ENCODE measurements at regions not wholly inside any gene's neighbourhood (a gene's known extent, or its start where the extent isn't known, plus 50 kb on each side); places are given as distances from the start of the nearest gene placed in this dataset.

DNA sequence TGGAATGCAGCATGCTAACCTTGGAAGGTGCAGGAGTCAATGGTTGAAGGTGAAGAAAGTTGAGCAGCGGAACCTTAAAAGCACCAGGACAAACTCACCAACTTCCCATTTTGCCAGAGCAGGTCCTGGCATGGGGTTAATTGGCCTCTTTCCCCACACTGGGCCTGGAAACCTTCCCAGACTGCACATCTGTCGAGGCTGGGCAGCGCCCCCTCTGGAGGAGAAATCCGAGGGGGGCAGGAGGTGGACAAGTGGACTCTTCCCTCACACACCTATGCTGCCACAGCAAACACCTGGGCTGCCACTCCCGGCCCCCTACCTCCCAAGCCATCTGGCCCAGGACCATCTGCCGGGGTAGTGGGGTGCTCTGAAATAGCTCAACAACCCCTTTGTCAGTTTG, 232.4 kb downstream of the CBLN1 start:
- intact Hi-C loops (cut with DNase I): no loop called here
- Histone ChIP-seq H3K4me1 (replicated peaks in 1 of 2) (no peaks in the 10 kb centered on the region), H3K9me3 (replicated peaks in 1 of 3) (no peaks in the 10 kb centered on the region), H3K27me3 (no peaks in the 10 kb centered on the region), H3K27ac (no peak overlapping the region), H3K4me3 (no peak overlapping the region), H3K36me3 (replicated peaks in 1 of 2) (no peaks in the 10 kb centered on the region)
- whole genome bisulfite sequencing, 4 donors: 58 to 90% (median 67%) methylated on average over 2 to 6 of the region's 6 CpGs
- DNase-seq: no peak
- no peak for TF ChIP-seq POLR2A (IDR thresholded peaks at IDR 0.05)
- TF ChIP-seq, protein P1, sequence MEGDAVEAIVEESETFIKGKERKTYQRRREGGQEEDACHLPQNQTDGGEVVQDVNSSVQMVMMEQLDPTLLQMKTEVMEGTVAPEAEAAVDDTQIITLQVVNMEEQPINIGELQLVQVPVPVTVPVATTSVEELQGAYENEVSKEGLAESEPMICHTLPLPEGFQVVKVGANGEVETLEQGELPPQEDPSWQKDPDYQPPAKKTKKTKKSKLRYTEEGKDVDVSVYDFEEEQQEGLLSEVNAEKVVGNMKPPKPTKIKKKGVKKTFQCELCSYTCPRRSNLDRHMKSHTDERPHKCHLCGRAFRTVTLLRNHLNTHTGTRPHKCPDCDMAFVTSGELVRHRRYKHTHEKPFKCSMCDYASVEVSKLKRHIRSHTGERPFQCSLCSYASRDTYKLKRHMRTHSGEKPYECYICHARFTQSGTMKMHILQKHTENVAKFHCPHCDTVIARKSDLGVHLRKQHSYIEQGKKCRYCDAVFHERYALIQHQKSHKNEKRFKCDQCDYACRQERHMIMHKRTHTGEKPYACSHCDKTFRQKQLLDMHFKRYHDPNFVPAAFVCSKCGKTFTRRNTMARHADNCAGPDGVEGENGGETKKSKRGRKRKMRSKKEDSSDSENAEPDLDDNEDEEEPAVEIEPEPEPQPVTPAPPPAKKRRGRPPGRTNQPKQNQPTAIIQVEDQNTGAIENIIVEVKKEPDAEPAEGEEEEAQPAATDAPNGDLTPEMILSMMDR (IDR thresholded peaks at IDR 0.05): no peak

DNA sequence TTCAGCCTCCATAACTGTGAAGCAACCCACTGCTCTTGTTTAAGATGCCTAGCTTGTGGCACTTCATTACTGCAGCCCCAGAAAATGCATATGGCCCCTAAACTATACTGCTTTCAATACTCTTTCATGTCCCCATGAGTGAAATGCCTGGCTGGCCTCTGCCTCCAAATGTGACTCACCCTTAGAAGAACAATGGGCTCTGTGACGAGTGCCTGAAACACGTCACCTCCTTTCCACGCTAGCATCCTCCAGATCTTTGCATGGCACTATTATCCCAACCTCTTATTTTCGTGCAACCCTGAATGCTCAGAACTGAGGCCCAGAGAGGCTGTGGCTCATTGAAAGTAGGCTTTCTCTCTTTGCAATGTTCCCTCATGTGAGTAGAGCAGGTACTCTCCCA, 233.1 kb downstream of the CBLN1 start:
- Histone ChIP-seq H3K27ac (no peak overlapping the region), H3K36me3 (replicated peaks in 1 of 2) (no peaks in the 10 kb centered on the region), H3K4me3 (no peak overlapping the region), H3K27me3 (no peaks in the 10 kb centered on the region), H3K4me1 (replicated peaks in 1 of 2) (no peaks in the 10 kb centered on the region), H3K9me3 (replicated peaks in 1 of 3) (no peaks in the 10 kb centered on the region)
- 55 to 72% (median 68%) methylated on average over 4 of the region's 4 CpGs for WGBS, 4 donors
- TF ChIP-seq, protein P1 (IDR thresholded peaks at IDR 0.05): no peak
- no peak for TF ChIP-seq POLR2A (IDR thresholded peaks at IDR 0.05)
- intact Hi-C loops (cut with DNase I): no loop called here
- no peak for DNase-seq

DNA sequence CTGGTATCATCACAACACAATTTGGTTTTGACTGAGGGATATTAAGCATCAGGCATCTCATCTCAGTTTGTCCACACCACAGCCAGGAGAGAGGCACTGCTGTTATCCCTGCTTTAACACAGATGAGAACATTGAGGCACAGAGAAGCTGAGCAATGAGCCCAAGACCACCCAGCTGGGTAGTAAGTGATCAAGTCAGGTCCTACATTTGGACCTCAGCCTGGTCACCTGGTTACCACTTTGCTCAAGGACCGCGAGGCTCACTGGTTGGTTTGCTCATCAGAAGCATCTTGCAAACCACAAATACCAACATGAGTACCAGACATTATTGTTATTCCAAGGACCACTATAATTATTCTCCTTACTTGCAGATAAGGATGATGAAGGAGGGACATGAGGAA, 245.5 kb downstream of the CBLN1 start:
- Histone ChIP-seq H3K27ac (no peak overlapping the region), H3K4me3 (no peak overlapping the region), H3K27me3 (no peaks in the 10 kb centered on the region), H3K9me3 (replicated peaks in 1 of 3) (no peaks in the 10 kb centered on the region), H3K36me3 (replicated peaks in 1 of 2) (no peaks in the 10 kb centered on the region), H3K4me1 (replicated peaks in 1 of 2) (no peaks in the 10 kb centered on the region)
- no peak for TF ChIP-seq POLR2A (IDR thresholded peaks at IDR 0.05)
- TF ChIP-seq, protein P1 (IDR thresholded peaks at IDR 0.05): no peak
- no peak for DNase-seq
- intact Hi-C loops (cut with DNase I): no loop called here
- WGBS, 4 donors: 91 to 100% (median 93%) methylated on average over 2 of the region's 2 CpGs

DNA sequence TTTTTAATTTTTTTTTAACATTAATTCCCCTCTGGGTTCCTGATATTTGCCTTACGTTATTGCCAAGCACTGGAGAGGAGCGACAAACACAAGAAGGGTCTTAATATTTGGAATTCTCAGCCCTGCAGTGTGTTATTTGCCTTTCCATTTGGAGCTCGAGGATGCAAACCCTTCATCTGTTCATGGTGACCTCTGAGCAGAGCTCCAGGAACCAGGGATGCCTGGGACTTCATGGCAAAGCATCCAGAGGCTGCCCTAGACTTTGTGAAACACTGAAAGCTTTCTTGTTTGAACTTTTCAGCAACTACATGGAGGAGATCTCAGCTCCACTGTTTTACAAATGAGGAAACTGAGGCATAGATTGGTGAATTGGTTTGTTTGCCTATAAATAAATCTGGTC, 254.2 kb downstream of the CBLN1 start:
- intact Hi-C loops (cut with DNase I): no loop called here
- TF ChIP-seq, protein P1 (IDR thresholded peaks at IDR 0.05): no peak
- TF ChIP-seq POLR2A (IDR thresholded peaks at IDR 0.05): no peak
- WGBS, 4 donors: 63 to 70% (median 67%) methylated on average over 3 of the region's 3 CpGs
- Histone ChIP-seq H3K4me3 (no peak overlapping the region), H3K9me3 (replicated peaks in 1 of 3) (no peaks in the 10 kb centered on the region), H3K4me1 (replicated peaks in 1 of 2) (no peaks in the 10 kb centered on the region), H3K36me3 (replicated peaks in 1 of 2) (no peaks in the 10 kb centered on the region), H3K27ac (no peak overlapping the region), H3K27me3 (no peaks in the 10 kb centered on the region)
- no peak for DNase-seq
